GM21723 (cell line): ENCODE measurements at regions not wholly inside any gene's neighbourhood (a gene's known extent, or its start where the extent isn't known, plus 50 kb on each side); places are given as distances from the start of the nearest gene placed in this dataset.

Experiments used
- ATAC-seq: cut with Tn5 transposase; IDR thresholded peaks from one replicate; pipeline ENCODE4 v1.9.1; 2021; ENCODE audit warnings: mild to moderate bottlenecking, moderate library complexity; ENCODE audit not compliant: unreplicated experiment

DNA sequence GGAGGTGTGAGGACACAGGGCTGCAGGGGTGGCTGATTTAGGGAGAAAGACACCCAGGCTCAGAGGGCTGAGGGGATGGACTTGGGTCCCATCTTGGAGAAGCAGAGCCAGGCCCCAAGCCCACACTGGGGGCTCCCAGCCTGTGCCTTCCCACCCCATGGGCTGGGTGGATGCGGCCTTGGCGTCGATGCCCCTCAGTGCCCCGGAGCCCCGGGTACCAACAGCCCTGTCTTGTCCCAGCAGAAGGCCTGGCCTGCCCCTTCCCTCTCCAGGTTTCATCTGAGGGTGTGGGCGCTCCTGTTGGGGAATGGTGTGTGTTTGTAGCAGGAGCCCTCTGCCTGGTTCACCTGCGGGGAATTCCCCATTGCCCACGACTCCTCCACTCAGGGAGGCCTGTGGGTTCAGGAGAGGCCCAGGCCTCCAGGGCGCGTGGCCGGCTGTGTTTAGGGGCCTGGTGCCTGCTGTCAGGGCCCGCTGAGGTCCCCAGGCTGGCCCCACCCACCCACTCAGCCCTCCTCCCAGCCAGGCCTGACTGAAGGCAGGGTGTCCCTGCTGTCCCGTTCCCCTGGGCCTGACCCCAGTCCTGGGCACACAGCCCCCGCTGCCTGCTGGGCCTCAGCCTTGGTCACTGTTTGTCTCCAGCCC is 51.1 kb upstream of the BEGAIN start:
- no peak for ATAC-seq

DNA sequence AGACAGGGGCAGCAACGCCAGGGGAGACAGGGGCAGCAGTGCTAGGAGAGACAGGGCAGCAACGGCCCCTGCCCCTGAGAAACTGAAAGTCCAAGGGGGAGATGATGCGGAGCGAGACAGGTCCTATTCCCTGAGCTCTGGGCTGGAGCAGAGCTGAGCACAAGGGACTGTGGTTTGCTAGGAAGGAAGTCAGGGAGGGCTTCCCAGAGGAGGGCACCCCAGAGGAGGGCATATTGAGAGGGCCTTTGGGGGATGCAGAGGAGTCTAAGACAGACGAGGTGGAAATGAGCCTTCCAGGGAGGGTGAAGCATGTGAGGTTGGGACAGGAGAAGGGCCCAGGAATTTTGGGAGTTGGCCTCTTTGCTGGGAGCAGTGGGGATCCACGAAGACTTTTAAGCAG is 52.1 kb upstream of the BEGAIN start:
- no peak for ATAC-seq

DNA sequence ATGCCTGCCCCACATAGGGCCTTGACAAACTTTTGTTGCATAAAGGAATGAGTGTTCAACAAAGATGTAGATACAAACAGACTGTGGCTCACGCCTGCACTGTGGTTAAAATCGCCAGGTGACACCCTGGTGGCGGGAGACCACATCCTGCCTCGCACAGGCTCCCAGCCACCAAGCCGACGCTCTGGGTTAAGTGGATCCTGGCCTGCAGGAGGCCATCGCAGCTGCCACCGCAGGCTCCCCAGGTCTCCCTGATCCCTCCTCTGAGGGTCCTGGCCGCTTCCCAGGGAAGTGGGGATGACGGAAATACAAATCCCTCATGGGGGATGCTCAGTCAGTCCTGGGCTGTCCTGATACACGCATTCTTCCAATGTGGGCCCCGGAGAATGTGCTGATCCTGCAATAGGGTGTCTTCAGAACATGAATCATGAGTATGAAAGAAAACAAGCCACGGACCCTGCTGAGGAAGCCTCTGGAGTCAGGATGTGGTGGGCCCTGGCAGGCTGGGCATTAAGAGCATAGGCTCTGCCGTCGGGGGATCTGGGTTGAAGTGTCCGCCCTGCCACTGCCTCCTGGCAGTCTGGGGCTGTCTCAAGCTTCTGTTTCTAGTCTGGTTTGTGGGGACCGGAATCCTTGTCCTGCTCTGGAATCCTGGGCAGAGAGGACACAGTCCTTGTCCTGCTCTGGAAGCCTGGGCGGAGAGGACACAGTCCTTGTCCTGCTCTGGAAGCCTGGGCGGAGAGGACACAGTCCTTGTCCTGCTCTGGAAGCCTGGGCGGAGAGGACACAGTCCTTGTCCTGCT is 53.5 kb upstream of the BEGAIN start:
- peak; percentile 91 for ATAC-seq

- ATAC-seq: no peak
Observed at GRCh38 chr14:100641274-100641860, 54.1 kb upstream of the BEGAIN start.

DNA sequence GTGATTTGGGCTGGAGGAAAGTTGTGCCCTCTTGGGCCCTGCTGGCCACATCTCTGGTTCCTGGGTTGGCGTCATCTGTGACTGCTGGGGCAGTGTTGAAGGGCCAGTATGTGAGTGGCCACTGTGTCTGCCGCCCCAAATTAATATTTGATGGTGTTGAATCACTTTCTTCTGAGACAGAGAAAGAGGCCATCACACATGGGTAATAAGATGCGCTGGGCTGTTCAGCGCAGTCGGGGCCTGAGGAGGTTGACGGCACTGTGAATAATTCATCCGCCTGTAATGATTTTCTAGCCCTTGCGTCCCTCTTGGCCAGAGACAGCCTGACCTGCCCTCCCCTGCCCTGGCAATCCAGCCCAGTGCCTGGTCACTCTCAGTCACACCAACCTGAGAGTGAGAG is 56.2 kb upstream of the BEGAIN start:
- no peak for ATAC-seq

- no peak for ATAC-seq
Observed at GRCh38 chr14:100644383-100644782, 57.2 kb upstream of the BEGAIN start.

- ATAC-seq: no peak
Observed at GRCh38 chr14:100644784-100645183, 57.6 kb upstream of the BEGAIN start.

DNA sequence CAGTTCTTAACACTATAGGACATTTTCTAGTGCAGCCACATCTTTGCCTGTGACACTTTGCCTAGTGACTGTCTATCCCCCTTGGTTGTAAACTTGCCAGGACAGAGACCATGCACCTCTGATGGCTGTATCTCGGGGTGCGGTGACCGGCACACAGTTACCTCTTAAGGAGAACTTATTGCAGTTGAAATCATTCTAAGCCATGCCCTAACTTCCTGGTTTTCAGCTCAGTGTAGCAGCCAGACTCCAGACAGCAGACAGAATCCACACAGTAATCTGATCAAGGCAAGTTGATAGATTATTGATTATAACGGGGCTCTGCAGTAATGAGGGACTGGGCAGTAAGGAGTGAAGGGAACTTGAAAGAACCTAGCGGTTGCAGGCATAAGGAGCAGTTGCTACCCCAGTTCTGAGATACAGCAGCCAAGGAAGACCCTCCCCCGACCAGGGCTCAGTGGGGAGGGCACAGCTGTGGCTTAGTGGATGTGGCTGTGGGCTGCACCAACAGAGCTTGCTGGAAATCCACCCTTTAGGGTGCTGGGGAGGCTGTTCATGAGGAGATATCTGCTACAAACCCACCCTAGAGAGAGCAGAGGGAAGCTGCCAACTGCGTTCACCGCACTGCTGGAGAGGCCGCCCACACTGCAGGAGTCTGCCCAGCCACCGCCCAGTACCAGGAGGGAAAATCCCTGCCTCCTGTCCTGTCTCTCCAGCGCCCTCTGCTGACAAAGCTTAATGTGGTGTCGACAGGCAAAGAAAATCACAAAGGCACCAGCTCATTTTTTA is 58.2 kb upstream of the BEGAIN start:
- ATAC-seq: peak; percentile 63

- no peak for ATAC-seq
Observed at GRCh38 chr14:100645982-100646314, 58.7 kb upstream of the BEGAIN start.

GRCh38 chr14:100648474-100649172 is 61.4 kb upstream of the BEGAIN start:
- no peak for ATAC-seq

- no peak for ATAC-seq
Observed at GRCh38 chr14:100649173-100649519, 61.9 kb upstream of the BEGAIN start.

DNA sequence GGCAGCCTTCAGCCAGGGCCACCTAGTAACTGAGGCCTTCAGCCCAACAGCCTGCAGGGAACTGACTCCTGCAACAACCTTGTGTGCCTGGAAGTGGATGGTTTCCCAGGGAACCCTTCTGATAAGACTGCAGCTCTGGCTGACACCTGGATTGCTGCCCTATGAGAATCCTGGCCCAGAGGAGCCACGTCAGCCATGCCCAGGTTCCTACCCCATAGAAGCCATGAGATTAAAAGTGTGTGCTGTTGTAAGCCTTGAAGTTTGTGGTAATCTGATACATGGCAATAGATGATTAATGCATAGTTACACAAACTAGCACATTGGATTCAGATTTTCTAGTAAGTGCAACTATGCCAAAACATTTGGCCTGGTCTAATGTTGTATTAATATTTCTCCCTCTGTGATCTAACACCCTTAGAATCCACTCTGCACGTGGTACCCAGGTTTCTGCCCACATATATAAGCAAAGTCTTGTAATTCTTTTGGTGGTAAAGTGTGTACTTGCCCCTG is 64.8 kb upstream of the BEGAIN start:
- no peak for ATAC-seq

GRCh38 chr14:100652744-100653143 is 65.5 kb upstream of the BEGAIN start:
- no peak for ATAC-seq

- no peak for ATAC-seq
Observed at GRCh38 chr14:100653409-100653808, 66.2 kb upstream of the BEGAIN start.

- ATAC-seq: no peak
Observed at GRCh38 chr14:100654025-100654813, 67.0 kb upstream of the BEGAIN start.

DNA sequence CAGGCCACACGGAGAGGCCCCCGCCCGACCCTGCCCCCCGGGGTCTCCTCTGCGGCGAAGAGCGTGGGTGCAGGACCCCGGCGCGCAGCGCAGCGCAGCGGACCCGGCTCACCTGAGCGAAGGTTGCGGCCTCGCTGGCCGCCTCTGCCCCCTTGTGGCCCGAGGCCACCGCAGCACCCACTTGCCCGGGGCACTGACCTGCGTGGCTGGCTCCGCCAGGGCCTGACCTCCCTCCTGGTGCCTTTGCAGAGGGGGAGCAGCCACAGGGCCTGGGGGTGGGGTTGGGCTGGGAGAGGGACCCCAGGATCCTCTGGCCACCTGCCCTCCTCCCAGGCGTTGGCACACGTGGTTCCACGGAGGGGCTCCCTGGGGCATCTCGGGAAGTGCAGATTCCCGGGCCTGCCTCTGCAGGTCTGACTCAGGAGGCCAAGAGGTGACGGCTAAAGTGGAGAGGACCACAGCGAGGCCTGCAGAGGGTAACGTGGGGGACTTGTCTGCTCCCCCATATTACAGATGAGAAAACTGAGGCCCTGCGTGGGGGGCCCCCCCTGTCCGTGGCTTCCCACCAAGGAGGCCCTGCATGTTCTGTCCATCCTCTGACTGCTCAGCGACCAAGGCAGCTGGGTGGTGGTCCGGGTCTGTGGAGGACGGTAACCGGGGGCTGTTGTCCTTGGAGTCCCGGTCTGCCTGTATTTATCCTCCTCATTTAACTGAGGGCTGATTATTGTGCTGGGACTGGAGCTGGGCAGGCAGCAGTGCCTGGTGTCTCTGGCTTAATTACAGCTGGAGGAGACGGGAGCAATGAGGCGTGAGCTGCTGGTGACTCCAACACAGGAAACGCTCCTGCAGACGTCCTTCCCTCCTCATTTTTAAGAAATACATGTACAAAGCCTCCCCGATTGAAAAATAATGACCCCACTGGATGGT is 67.9 kb upstream of the BEGAIN start:
- ATAC-seq: peak; percentile 66

DNA sequence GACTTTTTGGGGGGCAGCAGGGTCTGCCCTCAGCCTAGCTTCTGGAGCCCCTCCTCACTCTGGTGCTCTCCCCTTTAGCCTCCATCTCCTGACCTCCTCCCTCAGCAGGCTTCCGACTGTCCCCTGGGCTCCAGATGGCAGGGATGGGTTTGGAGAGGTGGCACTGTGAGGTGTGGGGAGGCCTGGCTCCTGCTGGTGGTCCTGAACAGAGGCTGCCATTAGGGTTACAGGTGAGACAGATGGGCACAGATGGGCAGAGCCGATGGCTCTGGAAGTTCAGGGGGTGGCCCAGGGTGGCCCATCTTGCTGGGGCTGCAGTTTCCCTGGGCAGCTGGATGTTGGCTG is 68.5 kb upstream of the BEGAIN start:
- ATAC-seq: no peak

DNA sequence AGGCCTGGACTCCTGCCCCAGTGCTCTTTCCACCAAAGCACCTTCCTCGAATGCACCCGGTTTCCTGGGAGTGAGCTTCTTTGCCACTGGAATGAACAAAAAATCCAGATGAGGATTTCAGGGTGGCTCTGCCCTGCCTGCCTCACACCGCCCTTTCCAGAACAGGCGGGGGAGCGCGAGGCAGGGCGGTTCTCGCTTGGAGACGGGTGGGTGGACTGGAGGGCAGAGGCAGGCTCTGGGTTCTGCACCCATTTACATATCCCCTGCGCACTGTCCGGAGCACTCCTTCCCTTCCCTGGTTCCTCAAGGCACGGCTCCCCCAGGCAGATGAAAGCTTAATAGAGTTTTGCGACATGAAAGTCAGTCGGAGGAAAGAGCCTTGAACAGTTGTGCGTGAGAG is 69.7 kb upstream of the DLK1 start:
- no peak for ATAC-seq

DNA sequence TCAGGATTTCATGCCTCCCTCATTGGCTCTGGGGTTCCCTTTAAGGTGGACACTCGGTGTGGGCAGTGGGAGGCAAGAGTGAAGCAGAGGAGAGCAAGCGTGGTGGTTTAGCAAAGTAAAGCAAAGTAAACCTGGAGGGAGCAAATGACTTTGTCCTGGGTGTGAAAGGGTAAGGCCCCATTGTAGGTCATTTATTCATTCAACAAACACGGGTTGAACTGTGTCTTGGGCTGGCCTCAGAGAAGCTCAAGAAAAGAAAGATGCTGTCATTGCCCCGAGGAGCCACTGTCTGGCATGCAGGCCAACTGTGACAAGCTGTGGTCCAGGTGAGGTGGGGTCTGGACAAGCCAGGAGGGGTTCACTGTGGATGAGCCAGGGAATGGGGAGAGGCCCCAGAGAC is 68.9 kb upstream of the DLK1 start:
- no peak for ATAC-seq
